HT1080 (cell line): ENCODE measurements at regions not wholly inside any gene's neighbourhood (a gene's known extent, or its start where the extent isn't known, plus 50 kb on each side); places are given as distances from the start of the nearest gene placed in this dataset.

Source experiments
- DNase-seq: peaks from one replicate; pipeline ENCODE4 v3.0.0-alpha.2; 2015; ENCODE audit warnings: low read depth

DNA sequence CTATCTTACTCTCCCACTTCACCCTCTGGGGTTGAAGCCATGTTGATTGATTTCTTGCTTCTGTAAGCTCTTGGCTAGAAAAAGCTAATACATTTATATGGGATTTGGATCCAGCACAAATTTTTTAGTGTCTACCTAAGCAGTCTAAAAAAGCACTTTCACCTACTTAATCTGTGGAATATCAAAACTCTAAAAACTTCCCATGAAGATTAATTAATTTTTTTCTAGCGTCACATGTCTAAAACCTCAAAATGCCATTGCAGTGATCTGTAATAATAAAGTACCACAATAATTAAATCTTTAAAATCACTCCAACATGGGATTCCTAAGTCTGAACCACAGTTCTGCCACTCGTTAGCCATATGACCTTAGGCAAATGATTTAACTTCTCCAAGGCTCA lies 180.1 kb downstream of the EN1 start:
- DNase-seq = no peak

DNA sequence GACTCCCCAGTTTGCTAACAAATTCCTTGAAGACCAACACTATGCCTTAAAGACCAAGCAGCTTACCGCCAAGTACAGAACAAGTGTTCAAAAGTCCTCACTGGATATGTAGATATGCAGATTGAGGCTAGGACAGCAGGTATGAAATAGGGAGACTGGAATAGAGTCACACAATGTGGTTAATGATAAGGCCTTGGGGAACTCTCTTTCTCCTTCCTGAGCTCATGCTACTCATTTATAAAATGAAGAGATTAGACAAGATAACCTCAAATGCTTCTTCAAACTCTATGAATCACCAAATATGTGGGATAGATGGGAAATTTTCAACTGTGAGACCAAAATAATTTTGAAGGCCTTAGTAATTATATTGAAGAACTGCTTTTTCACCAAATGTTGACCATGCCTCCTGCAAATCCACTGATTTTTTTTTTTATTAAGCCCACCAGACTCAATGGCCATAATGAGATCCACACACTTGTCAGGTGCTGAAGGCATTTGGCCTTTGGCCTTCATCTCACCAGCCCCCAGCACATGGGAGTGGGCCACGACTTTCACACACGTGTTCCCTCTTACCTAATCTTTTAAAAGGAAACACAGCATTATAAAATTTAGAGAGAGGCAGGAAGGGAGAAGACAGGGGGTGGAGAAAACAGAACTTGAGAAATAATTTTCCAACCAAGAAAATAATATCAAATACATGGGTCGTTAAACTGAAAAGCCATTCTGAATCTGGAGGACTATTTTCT lies 181.5 kb downstream of the EN1 start:
- DNase-seq = no peak

GRCh38 chr2:118661179-118661578 lies 186.3 kb downstream of the EN1 start:
- peak; percentile 14 for DNase-seq

- DNase-seq = no peak
Observed at GRCh38 chr2:118658596-118659198, 188.8 kb downstream of the EN1 start.

DNA sequence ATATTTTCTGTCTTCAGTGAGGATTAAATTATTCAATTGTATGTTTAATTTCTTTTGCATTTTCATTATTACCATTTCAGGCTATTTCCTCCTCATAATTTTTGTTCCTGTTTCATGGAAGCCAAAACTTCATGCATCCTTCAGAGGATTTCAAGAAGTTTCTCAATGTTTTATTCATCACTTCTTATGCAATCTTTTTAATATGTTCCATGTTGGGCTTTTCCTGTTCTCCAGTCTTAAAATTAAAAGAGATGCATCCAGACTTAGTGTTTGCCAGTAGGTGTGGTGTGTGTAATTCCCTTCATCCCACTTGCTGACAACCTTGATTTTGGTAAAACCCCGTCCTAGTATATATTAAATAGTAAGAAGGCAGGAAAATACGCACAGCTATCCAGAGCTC lies 190.0 kb downstream of the EN1 start:
- no peak for DNase-seq

- no peak for DNase-seq
Observed at GRCh38 chr2:118654945-118655344, 192.5 kb downstream of the EN1 start.

DNA sequence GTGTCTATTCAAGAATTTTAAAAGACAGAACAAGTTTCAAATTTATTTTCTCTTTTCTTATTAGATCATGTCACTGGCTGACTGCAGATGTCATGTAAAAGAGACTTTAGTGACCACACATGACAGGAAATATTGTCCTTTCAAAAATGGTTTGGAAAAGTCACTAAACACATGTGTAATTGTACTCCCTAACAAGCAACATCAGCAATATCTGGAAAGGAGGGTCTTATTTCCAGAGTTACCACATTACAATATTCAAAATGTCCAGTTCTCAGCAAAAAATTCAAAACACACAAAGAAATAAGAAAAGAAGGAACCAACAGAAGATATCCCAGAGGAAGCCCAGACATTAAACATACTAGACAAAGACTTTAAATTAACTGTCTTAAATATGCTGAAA lies 197.1 kb downstream of the EN1 start:
- no peak for DNase-seq

DNA sequence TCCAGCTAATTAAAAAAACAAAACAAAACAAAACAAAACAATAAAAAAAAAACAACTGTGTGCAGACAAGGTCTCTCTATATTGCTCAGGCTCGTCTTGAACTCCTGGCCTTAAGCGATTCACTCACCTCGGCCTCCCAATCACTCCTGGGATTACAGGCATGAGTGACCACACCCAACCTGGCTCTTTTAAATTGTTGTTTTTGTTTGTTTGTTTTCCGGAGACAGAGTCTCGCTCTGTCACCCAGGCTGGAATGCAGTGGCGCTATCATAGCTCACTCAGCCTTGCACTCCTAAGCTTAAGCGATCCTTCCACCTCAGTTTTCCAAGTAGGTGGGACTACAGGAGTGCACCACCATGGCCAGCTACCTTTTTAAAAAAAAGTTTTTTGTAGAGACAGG lies 201.6 kb downstream of the EN1 start:
- no peak for DNase-seq

- DNase-seq = no peak
Observed at GRCh38 chr2:118644190-118644589, 203.3 kb downstream of the EN1 start.

- DNase-seq = peak; percentile 3
Observed at GRCh38 chr2:118643294-118643693, 204.2 kb downstream of the EN1 start.

GRCh38 chr2:118642501-118642900 lies 204.9 kb downstream of the EN1 start:
- no peak for DNase-seq

- DNase-seq = no peak
Observed at GRCh38 chr2:118641711-118642110, 205.7 kb downstream of the EN1 start.

DNA sequence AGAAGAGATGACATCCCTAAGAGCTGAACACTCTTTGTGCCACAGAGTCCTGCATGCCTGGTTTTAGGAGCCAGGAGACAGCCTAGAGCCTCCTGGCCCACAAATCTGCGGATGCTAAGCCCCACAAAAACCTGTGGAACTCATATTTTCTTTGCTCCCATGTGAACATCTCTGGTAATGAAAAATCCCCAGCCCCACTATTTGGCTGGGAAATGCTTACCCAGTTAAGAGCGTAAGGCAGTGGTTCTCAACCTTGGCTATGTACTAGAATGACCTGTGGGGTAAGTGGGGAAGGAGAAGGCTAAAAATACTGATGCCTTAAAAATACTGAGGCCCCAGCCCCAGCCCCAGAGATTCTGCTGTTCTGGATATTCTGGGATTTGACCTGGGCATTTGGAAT lies 208.1 kb downstream of the EN1 start:
- DNase-seq = no peak

DNA sequence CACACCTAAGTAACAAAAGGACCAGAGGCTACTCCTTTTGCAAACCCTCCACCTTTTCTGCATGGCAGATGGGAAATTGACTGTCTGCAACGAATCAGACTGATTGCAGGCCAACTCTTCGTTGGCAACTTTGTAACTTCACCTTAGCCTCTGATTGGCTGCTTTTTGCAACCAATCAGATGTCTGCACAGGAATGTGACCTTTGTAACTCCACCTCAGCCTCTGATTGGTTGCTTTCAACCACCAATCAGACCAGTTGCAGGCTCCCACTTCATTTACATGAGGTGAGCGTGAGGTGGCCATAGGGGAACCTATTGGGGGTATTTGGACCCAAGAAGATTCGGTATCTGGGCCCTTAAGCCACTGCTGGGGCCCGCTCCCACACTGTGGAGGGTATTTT lies 209.0 kb downstream of the EN1 start:
- no peak for DNase-seq

- no peak for DNase-seq
Observed at GRCh38 chr2:118635891-118636290, 211.6 kb downstream of the EN1 start.

GRCh38 chr2:118634876-118635275 lies 212.6 kb downstream of the EN1 start:
- no peak for DNase-seq

- no peak for DNase-seq
Observed at GRCh38 chr2:118633371-118634018, 214.0 kb downstream of the EN1 start.

DNA sequence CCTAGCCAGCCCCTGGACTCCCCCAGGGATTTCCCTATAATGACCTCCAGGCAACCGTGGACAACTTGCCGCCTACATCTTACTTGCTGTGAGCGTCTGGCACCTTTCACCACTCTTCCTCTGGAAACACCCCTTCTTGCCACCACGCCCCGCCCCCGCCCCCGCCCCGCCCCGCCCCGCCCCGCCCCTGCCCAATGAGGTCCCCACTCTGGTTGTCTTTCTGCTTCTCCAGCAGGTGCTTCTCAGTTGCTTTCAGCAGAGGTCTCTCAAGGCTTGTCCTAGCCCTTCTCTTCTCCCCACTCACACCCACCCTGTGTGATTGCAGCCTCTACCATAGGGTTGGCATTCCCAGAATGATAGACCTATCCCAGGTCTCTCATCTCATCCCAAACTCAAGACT lies 214.5 kb downstream of the EN1 start:
- no peak for DNase-seq

- DNase-seq = no peak
Observed at GRCh38 chr2:118627156-118627555, 220.3 kb downstream of the EN1 start.

GRCh38 chr2:118622913-118623312 lies 224.5 kb downstream of the EN1 start:
- DNase-seq = no peak

DNA sequence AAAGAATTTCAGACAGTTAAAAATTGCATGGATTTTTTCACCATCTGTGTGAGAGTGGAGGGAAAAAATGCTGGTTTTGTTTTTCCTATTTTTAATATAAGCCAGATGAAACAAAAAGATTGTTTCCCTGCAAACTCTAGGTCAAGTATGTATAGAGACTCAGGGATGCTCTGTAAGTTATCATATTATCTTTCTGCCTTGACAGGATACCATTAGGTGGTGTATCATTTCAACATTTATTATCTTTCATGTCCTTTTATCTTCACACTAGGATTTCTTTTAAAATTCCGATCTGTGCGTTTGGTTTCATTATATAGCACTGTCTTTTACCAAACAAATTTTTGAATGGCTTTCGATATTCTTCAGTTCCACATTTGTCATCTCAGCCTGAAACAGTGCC lies 225.3 kb downstream of the EN1 start:
- DNase-seq = no peak

DNA sequence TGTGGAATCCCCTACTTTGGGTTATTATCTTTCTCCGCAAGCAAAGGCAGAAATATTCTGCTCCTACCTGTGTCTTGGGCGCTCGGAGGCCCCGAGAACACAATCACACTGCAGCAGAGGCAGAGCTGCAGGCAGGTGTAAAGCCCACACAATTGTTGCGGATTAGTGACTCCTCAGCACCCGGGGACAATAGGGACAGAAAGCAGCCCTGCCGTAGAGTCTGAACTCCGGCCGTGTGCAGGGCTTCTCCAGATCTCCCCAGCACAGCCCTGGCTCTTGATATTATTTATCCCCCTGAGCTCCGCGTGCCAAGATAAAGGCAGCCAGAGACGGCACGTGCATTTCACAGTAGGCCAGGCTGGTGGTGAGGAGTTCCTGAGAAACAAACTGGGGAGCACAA lies 229.2 kb downstream of the EN1 start:
- no peak for DNase-seq

GRCh38 chr2:118616432-118616831 lies 231.0 kb downstream of the EN1 start:
- no peak for DNase-seq
